ENCODE measurements at regions not wholly inside any gene's neighbourhood (a gene's known extent, or its start where the extent isn't known, plus 50 kb on each side); places are given as distances from the start of the nearest gene placed in this dataset.
"Not testable (repeated sequence)": the region's sequence is repeated elsewhere in the genome, so short reads cannot be mapped to it uniquely, and the experiment has no call there.

GRCh38 chr1:177640687-177641086 is 329.2 kb downstream of the SEC16B start:
- DNase-seq (ENCODE audit: low spot score): peak; percentile 13

GRCh38 chr1:177634151-177634550 is 335.7 kb downstream of the SEC16B start:
- DNase-seq (ENCODE audit: low spot score): not testable (repeated sequence)

- no peak for DNase-seq (ENCODE audit: low spot score)
Observed at GRCh38 chr1:177632923-177633615, 336.8 kb downstream of the SEC16B start.

GRCh38 chr1:177631770-177632169 is 338.1 kb downstream of the SEC16B start:
- no peak for DNase-seq (ENCODE audit: low spot score)

- DNase-seq (ENCODE audit: low spot score): no peak
Observed at GRCh38 chr1:177629526-177629925, 340.3 kb downstream of the SEC16B start.

GRCh38 chr1:177627148-177627910 is 342.5 kb downstream of the SEC16B start:
- no peak for DNase-seq (ENCODE audit: low spot score)

- DNase-seq (ENCODE audit: low spot score): no peak
Observed at GRCh38 chr1:177620636-177621190, 349.1 kb downstream of the SEC16B start.

GRCh38 chr1:177615251-177615650 is 354.6 kb downstream of the SEC16B start:
- DNase-seq (ENCODE audit: low spot score): no peak

- no peak for DNase-seq (ENCODE audit: low spot score)
Observed at GRCh38 chr1:177611402-177611801, 358.5 kb downstream of the SEC16B start.

GRCh38 chr1:177609953-177610352 is 359.9 kb downstream of the SEC16B start:
- DNase-seq (ENCODE audit: low spot score): no peak

GRCh38 chr1:177600936-177601335 is 368.9 kb downstream of the SEC16B start:
- no peak for DNase-seq (ENCODE audit: low spot score)

- DNase-seq (ENCODE audit: low spot score): no peak
Observed at GRCh38 chr1:177600321-177600720, 369.5 kb downstream of the SEC16B start.

- DNase-seq (ENCODE audit: low spot score): no peak
Observed at GRCh38 chr1:177597393-177597792, 372.5 kb downstream of the SEC16B start.

- DNase-seq (ENCODE audit: low spot score): no peak
Observed at GRCh38 chr1:177596485-177596884, 373.4 kb downstream of the SEC16B start.

GRCh38 chr1:177593105-177593504 is 376.8 kb downstream of the SEC16B start:
- no peak for DNase-seq (ENCODE audit: low spot score)

- DNase-seq (ENCODE audit: low spot score): no peak
Observed at GRCh38 chr1:177592624-177593023, 377.2 kb downstream of the SEC16B start.

GRCh38 chr1:177591155-177591554 is 378.7 kb downstream of the SEC16B start:
- DNase-seq (ENCODE audit: low spot score): no peak

- no peak for DNase-seq (ENCODE audit: low spot score)
Observed at GRCh38 chr1:177589166-177589565, 380.7 kb downstream of the SEC16B start.

GRCh38 chr1:177586429-177586828 is 383.4 kb downstream of the SEC16B start:
- DNase-seq (ENCODE audit: low spot score): no peak

GRCh38 chr1:177585302-177586220 is 384.3 kb downstream of the SEC16B start:
- DNase-seq (ENCODE audit: low spot score): no peak

- no peak for DNase-seq (ENCODE audit: low spot score)
Observed at GRCh38 chr1:177573901-177574300, 396.0 kb downstream of the SEC16B start.

GRCh38 chr1:177571485-177572076 is 398.3 kb downstream of the SEC16B start:
- peak; percentile 23 for DNase-seq (ENCODE audit: low spot score)

All from HuH-7.5 (cell line).